ENCODE measurements at regions not wholly inside any gene's neighbourhood (a gene's known extent, or its start where the extent isn't known, plus 50 kb on each side); places are given as distances from the start of the nearest gene placed in this dataset.

DNA sequence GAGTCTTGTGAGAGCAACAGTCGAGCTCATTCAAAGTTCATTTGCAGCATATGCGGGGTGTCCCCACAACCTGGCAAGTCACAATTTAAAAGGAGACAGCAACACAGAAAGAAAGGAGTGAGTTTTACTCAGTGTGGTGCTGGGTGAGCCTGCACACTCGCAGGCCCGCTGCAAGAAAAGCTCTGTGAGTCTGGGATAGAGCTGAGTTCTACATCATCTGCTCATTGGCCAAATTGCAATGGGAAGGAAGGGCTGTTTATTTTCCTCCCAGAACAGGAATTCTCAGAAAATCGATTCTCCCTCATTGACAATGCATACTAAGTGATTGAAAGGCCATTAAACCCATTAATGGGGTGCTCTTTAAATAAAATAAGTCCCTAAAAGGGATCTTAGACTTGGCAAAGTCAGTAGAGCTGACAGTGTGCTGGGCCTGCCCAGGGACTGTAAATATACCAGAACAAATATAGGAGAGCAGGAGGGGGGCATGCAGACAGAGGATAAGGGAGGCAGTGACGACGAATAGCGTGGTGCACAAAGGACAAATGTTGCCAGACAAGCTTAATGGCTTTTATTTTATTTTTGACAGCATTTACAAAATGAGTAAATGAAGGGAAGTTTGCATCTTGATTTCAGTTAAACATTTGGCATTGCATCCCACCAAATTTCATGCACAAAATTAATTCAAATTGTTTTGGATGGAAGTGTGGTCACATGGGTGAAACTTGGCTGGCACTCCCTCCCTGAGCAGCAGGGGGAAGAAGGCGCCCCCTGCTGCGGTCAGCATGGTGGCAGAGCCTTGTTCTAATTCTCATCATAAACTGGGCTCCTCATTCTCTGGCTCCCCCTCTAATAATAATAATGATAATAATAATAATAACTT lies 215.7 kb downstream of the SNX10 start:
- TF ChIP-seq POLR2A (IDR thresholded peaks at IDR 0.05): no peak
- TF ChIP-seq, protein P1, sequence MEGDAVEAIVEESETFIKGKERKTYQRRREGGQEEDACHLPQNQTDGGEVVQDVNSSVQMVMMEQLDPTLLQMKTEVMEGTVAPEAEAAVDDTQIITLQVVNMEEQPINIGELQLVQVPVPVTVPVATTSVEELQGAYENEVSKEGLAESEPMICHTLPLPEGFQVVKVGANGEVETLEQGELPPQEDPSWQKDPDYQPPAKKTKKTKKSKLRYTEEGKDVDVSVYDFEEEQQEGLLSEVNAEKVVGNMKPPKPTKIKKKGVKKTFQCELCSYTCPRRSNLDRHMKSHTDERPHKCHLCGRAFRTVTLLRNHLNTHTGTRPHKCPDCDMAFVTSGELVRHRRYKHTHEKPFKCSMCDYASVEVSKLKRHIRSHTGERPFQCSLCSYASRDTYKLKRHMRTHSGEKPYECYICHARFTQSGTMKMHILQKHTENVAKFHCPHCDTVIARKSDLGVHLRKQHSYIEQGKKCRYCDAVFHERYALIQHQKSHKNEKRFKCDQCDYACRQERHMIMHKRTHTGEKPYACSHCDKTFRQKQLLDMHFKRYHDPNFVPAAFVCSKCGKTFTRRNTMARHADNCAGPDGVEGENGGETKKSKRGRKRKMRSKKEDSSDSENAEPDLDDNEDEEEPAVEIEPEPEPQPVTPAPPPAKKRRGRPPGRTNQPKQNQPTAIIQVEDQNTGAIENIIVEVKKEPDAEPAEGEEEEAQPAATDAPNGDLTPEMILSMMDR (IDR thresholded peaks at IDR 0.05): no peak
- TF ChIP-seq EP300 (IDR thresholded peaks at IDR 0.05): no peak
